HCT116 (cell line): ENCODE measurements at regions not wholly inside any gene's neighbourhood (a gene's known extent, or its start where the extent isn't known, plus 50 kb on each side); places are given as distances from the start of the nearest gene placed in this dataset.

Experiments
- EGR1 ChIP-seq: IDR thresholded peaks from 2 replicates; pipeline ENCODE4 v1.6.1; 2012; ENCODE audit warnings: low read depth
- EZH2 ChIP-seq: fragments of 200-600 bp; sonication (generic); IDR thresholded peaks from 2 replicates; pipeline ENCODE4 v1.6.1; 2017; ENCODE audit warnings: antibody characterized with exemption, mixed run types
- EZH2phosphoT487 ChIP-seq: fragments of 200-600 bp; IDR thresholded peaks from 2 replicates; pipeline ENCODE4 v1.6.1; 2018; ENCODE audit warnings: antibody characterized with exemption, borderline replicate concordance
- MAX ChIP-seq: IDR thresholded peaks from 2 replicates; pipeline ENCODE4 v1.6.1; 2012
- POLR2A ChIP-seq: IDR thresholded peaks from 2 replicates; pipeline ENCODE4 v1.7.0; 2011; ENCODE audit warnings: borderline replicate concordance; ENCODE audit not compliant: insufficient read depth, insufficient read length; ENCODE audit errors: extremely low read depth
- POLR2AphosphoS5 ChIP-seq: IDR thresholded peaks from 2 replicates; pipeline ENCODE4 v1.6.1; 2011; ENCODE audit warnings: mild to moderate bottlenecking, low read depth, low read length, moderate library complexity
- SP1 ChIP-seq: IDR thresholded peaks from 2 replicates; pipeline ENCODE4 v1.6.1; 2012; ENCODE audit warnings: low read depth
- TCF7L2 ChIP-seq: IDR thresholded peaks from 2 replicates; pipeline ENCODE4 v1.7.0; 2011; ENCODE audit warnings: borderline replicate concordance, inconsistent platforms; ENCODE audit not compliant: insufficient read depth, insufficient read length; ENCODE audit errors: extremely low read depth
- TF ChIP-seq, protein P1 (sequence below), 3 experiments: fragments of 200-600 bp in 1 of 3; sonication (generic) in 1 of 3; IDR thresholded peaks in 2 of 3; conservative IDR thresholded peaks in 1 of 3; 2 replicates each; pipeline ENCODE4 v1.5.1; 2012 to 2017; ENCODE audit warnings: low read depth in 2 of 3, low read length in 2 of 3, antibody characterized with exemption in 1 of 3, borderline replicate concordance in 1 of 3, control low read depth in 1 of 3, mild to moderate bottlenecking in 1 of 3, mixed read lengths in 1 of 3, mixed run types in 1 of 3, moderate library complexity in 1 of 3; ENCODE audit not compliant: insufficient read depth in 1 of 3
- TF ChIP-seq, protein P2 (sequence below): IDR thresholded peaks from 2 replicates; pipeline ENCODE4 v1.6.1; 2012; ENCODE audit warnings: low read depth

- TF ChIP-seq, protein P1, sequence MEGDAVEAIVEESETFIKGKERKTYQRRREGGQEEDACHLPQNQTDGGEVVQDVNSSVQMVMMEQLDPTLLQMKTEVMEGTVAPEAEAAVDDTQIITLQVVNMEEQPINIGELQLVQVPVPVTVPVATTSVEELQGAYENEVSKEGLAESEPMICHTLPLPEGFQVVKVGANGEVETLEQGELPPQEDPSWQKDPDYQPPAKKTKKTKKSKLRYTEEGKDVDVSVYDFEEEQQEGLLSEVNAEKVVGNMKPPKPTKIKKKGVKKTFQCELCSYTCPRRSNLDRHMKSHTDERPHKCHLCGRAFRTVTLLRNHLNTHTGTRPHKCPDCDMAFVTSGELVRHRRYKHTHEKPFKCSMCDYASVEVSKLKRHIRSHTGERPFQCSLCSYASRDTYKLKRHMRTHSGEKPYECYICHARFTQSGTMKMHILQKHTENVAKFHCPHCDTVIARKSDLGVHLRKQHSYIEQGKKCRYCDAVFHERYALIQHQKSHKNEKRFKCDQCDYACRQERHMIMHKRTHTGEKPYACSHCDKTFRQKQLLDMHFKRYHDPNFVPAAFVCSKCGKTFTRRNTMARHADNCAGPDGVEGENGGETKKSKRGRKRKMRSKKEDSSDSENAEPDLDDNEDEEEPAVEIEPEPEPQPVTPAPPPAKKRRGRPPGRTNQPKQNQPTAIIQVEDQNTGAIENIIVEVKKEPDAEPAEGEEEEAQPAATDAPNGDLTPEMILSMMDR (IDR thresholded peaks at IDR 0.05 in 2 of 3, conservative IDR thresholded peaks at IDR 0.05 in 1 of 3; ENCODE audit: borderline replicate concordance in 1 of 3, insufficient read depth in 1 of 3, low read depth in 2 of 3, low read length in 2 of 3): no peak
- TF ChIP-seq MAX (no peak), EGR1 (no peak), EZH2 (no peak), SP1 (no peak), EZH2phosphoT487 (no peak), POLR2A (no peak), TCF7L2 (no peak), POLR2AphosphoS5 (no peak)
- TF ChIP-seq, protein P2, sequence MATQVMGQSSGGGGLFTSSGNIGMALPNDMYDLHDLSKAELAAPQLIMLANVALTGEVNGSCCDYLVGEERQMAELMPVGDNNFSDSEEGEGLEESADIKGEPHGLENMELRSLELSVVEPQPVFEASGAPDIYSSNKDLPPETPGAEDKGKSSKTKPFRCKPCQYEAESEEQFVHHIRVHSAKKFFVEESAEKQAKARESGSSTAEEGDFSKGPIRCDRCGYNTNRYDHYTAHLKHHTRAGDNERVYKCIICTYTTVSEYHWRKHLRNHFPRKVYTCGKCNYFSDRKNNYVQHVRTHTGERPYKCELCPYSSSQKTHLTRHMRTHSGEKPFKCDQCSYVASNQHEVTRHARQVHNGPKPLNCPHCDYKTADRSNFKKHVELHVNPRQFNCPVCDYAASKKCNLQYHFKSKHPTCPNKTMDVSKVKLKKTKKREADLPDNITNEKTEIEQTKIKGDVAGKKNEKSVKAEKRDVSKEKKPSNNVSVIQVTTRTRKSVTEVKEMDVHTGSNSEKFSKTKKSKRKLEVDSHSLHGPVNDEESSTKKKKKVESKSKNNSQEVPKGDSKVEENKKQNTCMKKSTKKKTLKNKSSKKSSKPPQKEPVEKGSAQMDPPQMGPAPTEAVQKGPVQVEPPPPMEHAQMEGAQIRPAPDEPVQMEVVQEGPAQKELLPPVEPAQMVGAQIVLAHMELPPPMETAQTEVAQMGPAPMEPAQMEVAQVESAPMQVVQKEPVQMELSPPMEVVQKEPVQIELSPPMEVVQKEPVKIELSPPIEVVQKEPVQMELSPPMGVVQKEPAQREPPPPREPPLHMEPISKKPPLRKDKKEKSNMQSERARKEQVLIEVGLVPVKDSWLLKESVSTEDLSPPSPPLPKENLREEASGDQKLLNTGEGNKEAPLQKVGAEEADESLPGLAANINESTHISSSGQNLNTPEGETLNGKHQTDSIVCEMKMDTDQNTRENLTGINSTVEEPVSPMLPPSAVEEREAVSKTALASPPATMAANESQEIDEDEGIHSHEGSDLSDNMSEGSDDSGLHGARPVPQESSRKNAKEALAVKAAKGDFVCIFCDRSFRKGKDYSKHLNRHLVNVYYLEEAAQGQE: no peak
Observed at GRCh38 chr19:28594737-28595136, 618.2 kb downstream of the UQCRFS1 start.
